Activated CD8-positive, alpha-beta memory T cell treated with anti-CD3 and anti-CD28 coated beads for 4 hours (primary cell): ENCODE measurements at regions not wholly inside any gene's neighbourhood (a gene's known extent, or its start where the extent isn't known, plus 50 kb on each side); places are given as distances from the start of the nearest gene placed in this dataset.

Source experiments
- DNase-seq, 2 donors: peaks; one replicate each; pipeline ENCODE4 v3.0.0-alpha.2; 2020; ENCODE audit warnings: low read depth in 2 of 2

DNA sequence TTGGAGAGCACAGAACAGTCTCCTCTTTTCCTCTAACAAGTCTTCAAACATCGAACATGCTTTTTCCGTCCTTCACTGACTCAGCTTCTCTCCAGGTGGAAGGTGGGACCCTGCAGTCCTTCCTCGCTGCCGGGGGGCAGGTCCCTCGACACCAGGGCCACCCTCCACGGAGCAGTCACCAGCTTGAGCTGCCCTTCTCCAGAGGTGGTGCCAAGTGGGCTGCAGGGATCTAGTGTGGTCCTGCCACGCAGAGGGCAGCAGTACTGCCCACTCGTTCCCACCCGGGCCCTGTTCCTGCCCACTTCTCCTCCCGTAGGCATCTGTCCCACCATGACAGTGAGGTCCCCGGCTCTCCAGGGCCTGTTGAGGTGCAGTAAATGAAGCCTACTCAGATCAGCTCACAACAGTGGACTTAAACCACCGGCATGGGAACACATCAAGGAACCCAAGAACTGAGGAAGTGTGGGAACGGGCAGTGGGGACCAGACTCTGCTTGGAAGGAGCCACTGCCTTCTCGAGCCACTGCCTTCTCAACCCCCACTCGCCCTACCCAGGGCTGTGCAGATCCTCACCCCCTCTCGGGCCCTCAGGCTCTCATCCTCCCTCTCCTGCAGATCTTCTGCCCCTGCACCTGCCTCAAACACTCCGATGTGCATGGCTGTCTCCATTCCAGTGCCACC, 153.9 kb downstream of the OAT start:
- DNase-seq, result no peak

DNA sequence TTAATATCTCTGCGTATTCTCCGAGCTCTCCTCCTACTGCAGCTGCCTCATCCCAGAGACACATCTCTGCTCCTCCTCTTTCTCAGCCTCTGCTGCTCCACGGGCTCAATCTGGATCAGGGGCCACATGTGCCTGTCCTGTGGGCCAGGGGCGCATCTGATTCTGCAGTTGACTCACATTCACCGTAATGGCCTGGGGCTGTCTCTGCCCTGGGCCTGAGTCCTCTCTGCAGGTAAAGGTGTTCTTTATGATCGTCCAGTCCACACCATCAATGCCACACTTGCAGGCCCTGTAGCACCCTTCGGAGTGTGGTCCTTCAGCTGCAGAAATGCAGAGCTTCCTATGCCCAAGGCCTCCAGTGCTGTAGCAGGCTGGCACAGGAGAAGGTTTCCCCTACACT, 154.5 kb downstream of the OAT start:
- no peak for DNase-seq

GRCh38 chr10:124263726-124264125, 155.0 kb downstream of the OAT start:
- no peak for DNase-seq

DNA sequence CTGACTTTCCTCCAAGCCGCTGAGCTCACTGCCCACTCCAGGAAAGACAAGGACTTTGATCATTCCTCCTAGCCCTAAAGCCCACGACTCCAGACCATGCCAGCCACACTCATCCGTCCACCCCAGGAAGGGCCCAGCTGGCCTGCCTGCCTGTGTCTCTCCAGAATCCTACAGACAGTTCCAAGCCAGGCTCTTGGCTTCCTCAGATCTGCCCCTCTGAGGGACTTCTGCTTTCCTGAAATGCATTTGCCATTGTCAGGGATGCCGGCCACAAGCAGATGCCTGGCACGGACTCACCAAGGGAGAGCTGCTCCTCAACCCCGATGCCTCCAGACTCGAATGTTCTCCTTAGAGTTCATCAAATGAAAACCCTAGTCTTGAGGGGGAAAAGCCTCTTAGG, 155.8 kb downstream of the OAT start:
- no peak for DNase-seq

DNA sequence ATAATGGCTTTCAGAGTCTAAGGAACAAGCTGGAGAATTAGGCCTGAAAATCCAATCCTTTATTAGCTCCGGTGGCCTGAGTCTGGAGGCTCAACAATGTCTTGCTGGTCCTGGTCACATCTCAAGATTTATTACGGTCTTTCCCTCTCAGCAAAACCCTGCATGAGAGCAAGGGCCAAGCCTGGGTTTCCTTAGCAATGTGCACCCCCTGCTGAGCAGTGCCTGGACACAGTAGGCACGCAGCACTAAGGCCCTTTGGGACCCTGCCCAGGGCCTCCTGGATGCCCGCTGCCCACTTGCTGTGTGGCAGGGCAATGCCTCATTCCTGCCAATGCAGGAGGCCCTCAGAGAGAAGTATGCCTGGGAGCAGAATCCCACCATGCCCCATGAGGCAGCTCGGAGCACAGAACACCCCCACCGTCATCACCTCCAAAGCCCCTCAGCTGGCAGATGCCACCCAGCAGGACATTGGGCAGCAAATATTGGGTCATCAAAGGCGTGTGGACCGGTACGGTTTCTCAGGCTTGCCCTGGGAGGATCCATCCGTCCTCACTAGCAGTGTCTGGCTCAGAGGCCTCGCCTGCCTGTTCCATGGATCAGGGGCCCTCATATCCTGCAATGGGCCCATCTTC, 156.4 kb downstream of the OAT start:
- no peak for DNase-seq

GRCh38 chr10:124259139-124259825, 159.4 kb downstream of the OAT start:
- DNase-seq, result no peak

DNA sequence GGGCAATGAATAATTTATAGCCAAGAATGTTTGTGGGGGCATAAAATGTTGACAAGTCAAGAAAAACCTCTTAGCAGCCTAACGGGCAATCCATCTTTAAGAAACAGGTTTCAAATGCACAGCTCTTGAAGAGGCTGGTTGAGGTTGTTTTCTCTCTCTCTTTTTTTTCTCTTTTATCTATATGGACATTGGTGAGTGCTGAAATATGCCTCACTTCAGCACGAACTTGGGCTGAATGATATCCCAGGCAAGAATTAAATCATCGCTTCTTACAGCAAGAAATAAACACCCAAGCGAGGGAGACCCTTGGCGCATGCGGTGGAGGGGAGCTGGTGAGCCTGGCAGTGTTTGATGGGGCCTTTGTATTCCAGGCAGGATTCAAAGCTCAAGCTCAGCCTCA, 160.9 kb downstream of the OAT start:
- DNase-seq, result no peak

DNA sequence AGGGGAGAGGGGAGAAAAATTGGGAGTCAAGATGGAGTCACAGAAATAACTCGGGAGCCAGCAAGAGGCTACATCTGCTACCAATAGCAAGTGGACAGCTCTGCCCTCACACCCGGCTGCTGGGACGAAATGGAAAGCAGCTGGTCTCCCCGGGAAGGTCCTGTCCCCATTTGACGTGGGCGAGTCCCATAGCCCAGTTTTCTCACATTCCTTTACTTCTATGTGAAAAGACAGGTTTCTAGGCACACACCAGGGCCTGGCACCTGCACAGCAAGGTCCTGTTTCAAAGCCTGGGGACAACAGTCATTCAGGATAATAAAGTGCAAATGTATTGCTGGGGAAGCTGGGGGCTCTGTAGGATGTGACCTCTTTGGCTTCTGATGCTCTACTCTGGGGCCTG, 162.6 kb downstream of the OAT start:
- DNase-seq, result no peak

DNA sequence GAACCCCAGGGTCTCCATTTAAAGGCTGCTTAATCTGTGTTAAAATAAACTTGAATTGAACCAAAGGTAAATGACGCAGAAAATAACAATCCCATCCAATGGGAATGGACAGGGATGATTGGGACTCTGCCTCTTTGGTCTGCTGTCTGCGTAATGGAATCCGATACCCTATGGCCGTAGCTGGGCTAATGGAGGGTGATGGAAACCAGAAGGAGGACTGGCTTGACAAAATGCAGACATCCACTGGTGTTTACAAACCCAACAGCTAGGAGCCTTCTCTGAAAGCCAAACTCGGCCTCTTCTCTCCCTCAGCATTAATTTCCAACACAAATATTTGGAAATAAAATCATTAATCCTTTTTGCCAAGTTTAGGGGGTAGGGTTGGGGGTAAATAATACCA, 162.2 kb upstream of the CHST15 start:
- DNase-seq, result no peak

DNA sequence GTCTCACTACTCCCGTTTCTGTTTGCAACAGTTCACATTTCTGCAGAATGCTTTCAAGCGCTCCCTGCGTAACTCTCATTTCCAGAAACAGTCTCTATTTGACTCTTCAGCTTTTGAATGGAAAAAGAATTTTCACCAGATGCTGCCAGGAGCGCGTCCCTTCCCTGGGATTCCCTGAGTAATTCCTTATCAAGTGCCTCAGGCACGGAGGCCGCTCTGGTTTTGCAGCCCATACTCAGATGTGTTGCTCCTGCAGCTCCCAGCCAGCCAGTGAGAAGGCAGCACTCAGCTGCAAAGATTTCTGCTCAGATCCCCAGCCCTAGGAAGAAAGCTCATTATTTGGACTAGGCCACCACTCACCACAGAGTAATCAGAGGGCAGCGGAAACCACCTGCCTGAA, 161.1 kb upstream of the CHST15 start:
- DNase-seq, result no peak

DNA sequence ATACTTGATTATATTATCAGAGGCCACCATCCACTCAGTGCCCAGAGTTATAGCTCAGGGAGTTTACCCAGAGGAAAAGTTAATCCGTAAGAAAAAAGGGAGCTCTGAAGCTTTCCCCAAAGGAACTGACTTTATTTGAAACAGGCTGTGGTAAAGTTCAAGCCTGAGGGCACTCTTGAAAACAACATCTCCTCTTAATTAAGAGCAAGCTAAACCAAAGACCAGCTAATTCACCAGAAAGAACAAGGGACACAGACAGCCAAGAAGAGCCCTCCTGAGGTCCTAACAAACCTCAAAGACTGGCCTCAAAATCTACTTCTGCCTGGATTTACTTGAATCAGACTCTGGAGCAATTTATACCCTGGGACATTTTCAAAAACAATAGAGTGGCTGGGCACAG, 159.6 kb upstream of the CHST15 start:
- DNase-seq, result no peak

DNA sequence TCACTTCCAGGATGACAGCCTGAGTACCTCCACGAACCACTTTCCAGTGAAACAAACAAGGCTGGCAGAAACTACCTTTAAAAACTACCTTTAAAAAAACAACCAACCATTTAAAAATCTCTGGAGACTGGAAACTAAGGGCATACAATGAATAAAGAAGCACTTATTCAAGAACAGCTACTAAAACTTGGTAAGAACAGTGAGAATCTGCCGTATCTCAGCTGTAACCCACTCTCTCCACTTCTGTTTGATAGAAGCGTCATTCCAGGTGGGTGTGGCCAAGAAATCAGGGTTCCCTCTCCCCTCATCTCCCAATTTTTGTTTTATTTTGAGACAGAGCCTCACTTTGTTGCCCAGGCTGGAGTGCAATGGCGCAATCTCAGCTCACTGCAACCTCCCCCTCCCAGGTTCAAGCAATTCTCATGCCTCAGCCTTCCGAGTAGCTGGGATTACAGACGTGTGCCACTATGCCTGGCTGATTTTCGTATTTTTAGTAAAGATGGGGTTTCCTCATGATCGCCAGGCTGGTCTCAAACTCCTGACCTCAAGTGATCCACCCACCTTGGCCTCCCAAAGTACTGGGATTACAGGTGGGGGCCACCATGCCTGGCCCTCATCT, 158.8 kb upstream of the CHST15 start:
- no peak for DNase-seq

GRCh38 chr10:124251317-124252065, 158.1 kb upstream of the CHST15 start:
- DNase-seq, result no peak

DNA sequence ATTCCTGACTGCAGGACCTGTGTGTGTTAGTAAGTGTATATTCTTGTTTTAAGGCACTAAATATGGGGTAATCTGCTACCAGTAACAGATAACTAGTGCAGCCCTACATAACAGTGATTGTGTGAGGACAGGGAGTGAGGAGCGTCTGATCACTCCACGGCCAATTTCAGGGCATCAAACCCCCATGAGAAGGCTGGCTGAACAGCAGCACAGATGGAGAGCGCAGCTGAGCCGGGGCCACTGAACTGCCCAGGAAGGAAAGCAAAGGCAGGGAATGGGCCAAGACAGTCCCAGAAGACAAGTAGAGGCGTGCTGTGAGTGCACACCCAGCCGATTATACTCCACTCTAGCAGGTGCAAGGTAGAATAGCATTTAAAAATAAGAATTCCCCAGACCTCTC, 157.1 kb upstream of the CHST15 start:
- DNase-seq, result no peak

GRCh38 chr10:124249812-124250432, 156.5 kb upstream of the CHST15 start:
- no peak for DNase-seq

GRCh38 chr10:124249196-124249595, 155.8 kb upstream of the CHST15 start:
- no peak for DNase-seq

DNA sequence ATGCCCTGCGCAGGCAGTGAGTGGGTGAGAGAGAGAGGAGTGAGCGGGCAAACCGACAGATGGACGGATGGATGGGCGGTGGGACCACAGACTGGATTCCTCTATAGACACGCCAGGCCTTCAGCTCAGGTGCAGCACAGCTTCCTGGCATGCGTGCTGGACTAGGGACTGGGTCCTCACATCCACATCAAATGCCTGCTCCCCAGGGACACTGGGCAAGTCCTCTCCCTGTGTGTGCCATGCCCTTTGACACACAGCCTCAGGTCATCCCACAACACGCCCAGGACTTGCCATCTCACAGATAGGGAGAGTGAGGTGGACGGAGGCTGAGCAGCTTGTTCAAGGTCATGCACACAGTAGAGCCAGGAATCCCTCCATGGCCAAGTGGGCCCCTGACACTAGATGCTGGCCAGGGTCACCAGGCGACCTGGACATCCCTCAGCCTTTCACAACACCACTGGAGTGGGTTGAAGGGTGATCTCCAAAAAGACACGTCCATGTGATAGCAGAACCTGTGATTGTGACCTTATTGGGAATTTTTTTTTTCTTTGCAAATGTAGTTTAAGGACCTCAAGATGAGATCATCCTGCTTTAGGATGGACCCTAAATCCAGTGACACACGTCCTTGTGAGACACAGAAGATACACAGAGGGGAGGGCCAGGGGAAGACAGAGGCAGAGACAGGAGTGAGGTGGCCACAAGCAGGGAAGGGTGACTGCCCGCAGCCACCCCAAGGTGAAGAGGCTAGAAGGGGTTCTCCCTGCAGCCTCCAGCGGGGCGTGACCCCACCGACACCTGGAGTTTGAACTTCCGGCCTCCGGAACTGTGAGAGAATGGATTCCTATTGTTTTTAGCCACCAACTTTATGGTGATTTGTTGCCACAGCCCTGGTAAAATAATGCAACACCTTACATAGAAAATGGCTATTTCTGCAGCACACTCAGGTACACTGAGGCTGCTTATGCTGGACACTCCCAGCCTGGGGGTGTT, 155.0 kb upstream of the CHST15 start:
- DNase-seq, result no peak

GRCh38 chr10:124245806-124246440, 152.5 kb upstream of the CHST15 start:
- no peak for DNase-seq

- DNase-seq, result no peak
Measured at GRCh38 chr10:124245191-124245590, 151.8 kb upstream of the CHST15 start.
